ENCODE measurements at regions not wholly inside any gene's neighbourhood (a gene's known extent, or its start where the extent isn't known, plus 50 kb on each side); places are given as distances from the start of the nearest gene placed in this dataset.

GRCh38 chr16:61596655-61597054 lies 439.6 kb downstream of the CDH8 start:
- ATAC-seq = no peak
- TF ChIP-seq TCF7L2 (IDR thresholded peaks at IDR 0.05; ENCODE audit: low read depth, low read length) (no peak), POLR2AphosphoS5 (IDR thresholded peaks at IDR 0.05; ENCODE audit: low read depth, low read length) (no peak), CTCF (IDR thresholded peaks at IDR 0.05) (no peak), SIN3A (IDR thresholded peaks at IDR 0.05; ENCODE audit: borderline replicate concordance, insufficient read depth, low read depth, low read length) (no peak), REST (IDR thresholded peaks at IDR 0.05; ENCODE audit: insufficient read depth in 1 of 2, low read depth in 2 of 2, low read length in 1 of 2) (no peak)
- H3K9me3 ChIP-seq (ENCODE audit: control insufficient read depth, insufficient read depth, low read depth, low read length) = no peaks in the 10 kb centered on the region
- in situ Hi-C loops (cut with HindIII; ENCODE audit: low pct_unique_long_range_greater_than_20kb, low sequenced_read_pairs) (no loop called here), intact Hi-C loops (cut with micrococcal nuclease; ENCODE audit: unreplicated experiment) (no loop called here)
- ChIA-PET CTCF (no interaction called here), POLR2A (no interaction called here)
- no TSS peak for BruUV-seq (replicated peaks)
- no peak overlapping the region for H3K27ac ChIP-seq (ENCODE audit: low read length)
- H3K36me3 ChIP-seq (ENCODE audit: control insufficient read depth, insufficient read depth, low read length) = no peaks in the 10 kb centered on the region
- H3K27me3 ChIP-seq (ENCODE audit: control insufficient read depth, insufficient read depth, low read length) = no peaks in the 10 kb centered on the region
- DNase-seq (ENCODE audit: low read depth, low spot score) = no peak
- H3K4me3 ChIP-seq (ENCODE audit: low read depth in 2 of 2, low read length in 2 of 2) = no peak overlapping the region
- no peaks in the 10 kb centered on the region for H3K4me1 ChIP-seq (ENCODE audit: control insufficient read depth, insufficient read depth, low read length)

GRCh38 chr16:61595605-61596004 lies 440.6 kb downstream of the CDH8 start:
- H3K4me1 ChIP-seq (ENCODE audit: control insufficient read depth, insufficient read depth, low read length) = no peaks in the 10 kb centered on the region
- ATAC-seq (no peak), DNase-seq (ENCODE audit: low read depth, low spot score) (no peak)
- POLR2A ChIA-PET = no interaction called here
- BruUV-seq (replicated peaks) = no TSS peak
- H3K36me3 ChIP-seq (ENCODE audit: control insufficient read depth, insufficient read depth, low read length) = no peaks in the 10 kb centered on the region
- no peak overlapping the region for H3K4me3 ChIP-seq (ENCODE audit: low read depth in 2 of 2, low read length in 2 of 2)
- intact Hi-C loops (cut with micrococcal nuclease; ENCODE audit: unreplicated experiment) = no loop called here
- CTCF ChIA-PET = no interaction called here
- no peak overlapping the region for H3K27ac ChIP-seq (ENCODE audit: low read length)
- TF ChIP-seq TCF7L2 (IDR thresholded peaks at IDR 0.05; ENCODE audit: low read depth, low read length) = no peak
- TF ChIP-seq REST (IDR thresholded peaks at IDR 0.05; ENCODE audit: insufficient read depth in 1 of 2, low read depth in 2 of 2, low read length in 1 of 2) = no peak
- TF ChIP-seq POLR2AphosphoS5 (IDR thresholded peaks at IDR 0.05; ENCODE audit: low read depth, low read length) = no peak
- TF ChIP-seq CTCF (IDR thresholded peaks at IDR 0.05) = no peak
- no peak for TF ChIP-seq SIN3A (IDR thresholded peaks at IDR 0.05; ENCODE audit: borderline replicate concordance, insufficient read depth, low read depth, low read length)
- H3K27me3 ChIP-seq (ENCODE audit: control insufficient read depth, insufficient read depth, low read length) = no peaks in the 10 kb centered on the region
- no peaks in the 10 kb centered on the region for H3K9me3 ChIP-seq (ENCODE audit: control insufficient read depth, insufficient read depth, low read depth, low read length)
- in situ Hi-C loops (cut with HindIII; ENCODE audit: low pct_unique_long_range_greater_than_20kb, low sequenced_read_pairs) = no loop called here

Measured in Panc1 (cell line).